Suppressor macrophage treated with lipopolysaccharide for 1 hour (primary cell): ENCODE measurements at regions not wholly inside any gene's neighbourhood (a gene's known extent, or its start where the extent isn't known, plus 50 kb on each side); places are given as distances from the start of the nearest gene placed in this dataset.
"Not testable (repeated sequence)": the region's sequence is repeated elsewhere in the genome, so short reads cannot be mapped to it uniquely, and the experiment has no call there.

Experiments
- DNase-seq, 3 donors: peaks; one replicate each; pipeline ENCODE4 v3.0.0-alpha.2; 2020 to 2022

- no peak for DNase-seq
These were observed 96.2 kb upstream of the SYT13 start for GRCh38 chr11:45382133-45382878.

DNA sequence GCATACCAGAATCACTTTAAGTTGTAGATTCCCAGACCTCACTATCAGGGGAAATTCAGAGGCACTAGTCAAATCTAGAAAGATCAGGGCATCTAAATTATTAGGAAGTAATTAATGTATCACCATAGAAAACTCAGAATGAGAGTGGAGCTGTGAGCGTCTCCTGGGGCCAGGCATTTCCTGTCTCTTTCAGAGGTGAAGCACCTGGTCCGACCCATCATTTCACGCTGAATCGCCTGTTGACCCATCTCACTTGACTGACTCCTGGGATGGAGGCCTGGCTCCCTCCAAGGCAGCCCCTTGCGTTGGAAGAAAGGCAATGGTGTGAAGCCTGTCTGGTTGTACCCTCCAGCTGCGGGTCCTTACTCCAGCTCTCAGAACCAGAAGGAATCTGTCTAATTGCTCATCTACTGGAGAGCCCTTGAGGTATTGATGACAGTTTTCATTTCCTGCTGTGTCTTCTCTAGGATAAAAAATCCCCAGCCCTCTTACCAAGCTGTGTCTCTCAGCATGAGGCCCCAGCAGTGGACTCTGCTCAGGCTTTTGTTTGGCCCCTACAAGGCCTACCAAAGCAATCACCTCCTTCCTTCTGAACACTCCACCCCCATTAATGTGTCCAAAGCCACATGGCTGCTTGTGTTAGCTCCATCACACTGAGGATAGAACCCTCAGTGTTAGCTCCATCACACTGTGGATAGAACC lies 93.2 kb upstream of the SYT13 start:
- no peak for DNase-seq

DNA sequence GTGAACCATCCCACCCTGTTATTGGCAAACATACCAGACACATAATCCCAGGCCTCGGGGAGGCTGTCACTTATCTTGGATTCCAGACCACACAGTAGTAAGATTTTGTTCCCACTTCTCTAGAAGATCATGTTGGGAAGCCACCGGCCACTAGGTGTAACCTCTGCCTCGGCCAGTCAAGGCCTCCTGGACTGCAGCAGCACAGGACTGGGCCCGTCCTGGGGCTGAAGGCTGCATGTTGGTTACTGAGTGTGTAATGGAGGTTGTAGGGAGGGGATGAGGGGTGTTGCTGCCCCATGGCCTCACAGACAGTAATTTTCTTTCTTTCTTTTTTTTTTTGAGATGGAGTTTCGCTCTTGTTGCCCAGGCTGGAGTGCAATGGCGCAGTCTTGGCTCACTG lies 92.4 kb upstream of the SYT13 start:
- DNase-seq: no peak

GRCh38 chr11:45374653-45375059 lies 88.5 kb upstream of the SYT13 start:
- no peak for DNase-seq

GRCh38 chr11:45374130-45374529 lies 88.0 kb upstream of the SYT13 start:
- DNase-seq: no peak

DNA sequence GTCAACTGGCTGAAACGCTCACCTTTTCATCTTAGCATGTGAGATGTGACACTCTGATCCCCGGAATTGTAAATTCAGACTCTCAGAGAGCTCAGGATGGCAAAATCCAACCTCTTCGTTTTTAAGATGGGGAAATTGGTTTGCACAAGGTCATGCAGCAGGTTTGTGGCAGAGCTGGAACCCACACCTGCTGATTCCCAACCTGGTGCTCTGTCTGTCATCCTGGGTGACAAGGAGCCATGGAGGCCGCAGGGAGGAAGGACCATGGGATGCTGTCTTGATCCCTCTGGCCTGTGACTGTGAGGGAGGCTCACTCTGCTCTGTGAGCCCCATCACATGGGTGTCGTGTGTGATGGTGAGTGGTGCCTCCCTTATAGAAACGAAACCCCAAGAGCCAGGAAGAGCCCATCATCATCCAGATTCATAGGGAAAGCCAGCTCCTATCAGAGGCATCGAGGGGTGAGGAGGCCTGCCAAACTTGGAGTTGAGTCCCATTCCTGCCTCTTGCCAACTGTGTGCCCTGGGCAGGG lies 87.4 kb upstream of the SYT13 start:
- no peak for DNase-seq

- not testable (repeated sequence) for DNase-seq
These were observed 86.3 kb upstream of the SYT13 start for GRCh38 chr11:45372414-45372813.

GRCh38 chr11:45371251-45372115 lies 85.3 kb upstream of the SYT13 start:
- peak; percentile 66 to 82 (median 78) for DNase-seq

DNA sequence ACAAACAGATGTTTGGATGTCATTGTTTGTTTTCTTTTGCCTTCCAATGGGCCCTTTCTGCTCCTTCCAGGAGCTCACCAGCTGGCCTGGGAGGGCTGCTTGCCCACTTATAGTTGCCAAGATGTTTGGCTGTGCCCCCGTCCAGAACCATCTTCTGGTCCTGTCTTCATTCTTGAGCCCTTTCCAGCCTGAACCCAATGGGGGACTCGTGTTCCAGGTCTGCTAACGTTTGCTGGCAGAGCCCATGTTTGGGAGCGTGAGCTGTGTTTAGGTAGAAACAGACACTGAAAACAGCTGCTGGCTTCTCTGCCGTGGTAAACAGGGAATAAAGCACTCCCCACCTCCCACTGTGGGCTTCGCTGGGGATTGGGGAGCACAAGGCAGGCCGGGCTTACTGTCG lies 83.2 kb upstream of the SYT13 start:
- DNase-seq: no peak

GRCh38 chr11:45368697-45369096 lies 82.6 kb upstream of the SYT13 start:
- DNase-seq: no peak

DNA sequence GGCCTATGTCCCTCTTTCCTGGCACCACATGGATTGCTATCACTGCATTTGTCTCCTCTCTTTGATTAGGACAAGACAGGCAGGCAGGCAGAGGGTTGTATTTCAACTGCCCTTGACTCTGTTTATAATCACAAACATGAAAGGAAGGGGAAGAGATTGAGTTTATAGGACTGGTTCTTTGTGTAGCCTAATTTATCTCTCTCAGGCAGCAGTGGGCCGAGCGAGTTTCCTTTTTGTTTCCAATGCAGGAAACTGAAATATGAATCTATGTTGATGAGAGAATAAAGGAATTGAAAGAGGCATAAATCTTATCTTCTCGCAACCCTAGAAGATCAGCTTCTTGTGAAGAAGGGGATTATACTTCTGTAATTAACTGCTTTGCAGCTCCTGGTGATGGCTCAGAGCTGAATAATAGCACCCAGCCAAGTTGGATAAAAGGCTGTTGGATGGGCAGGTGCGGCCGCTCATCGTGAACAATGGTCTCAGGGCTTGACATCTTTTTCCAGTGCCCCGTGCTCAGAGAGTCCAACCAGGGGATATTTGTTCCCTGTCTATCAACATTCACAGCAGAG lies 80.6 kb upstream of the SYT13 start:
- no peak for DNase-seq

- DNase-seq: no peak
These were observed 79.9 kb upstream of the SYT13 start for GRCh38 chr11:45365961-45366618.

GRCh38 chr11:45362636-45363035 lies 76.5 kb upstream of the SYT13 start:
- no peak for DNase-seq

DNA sequence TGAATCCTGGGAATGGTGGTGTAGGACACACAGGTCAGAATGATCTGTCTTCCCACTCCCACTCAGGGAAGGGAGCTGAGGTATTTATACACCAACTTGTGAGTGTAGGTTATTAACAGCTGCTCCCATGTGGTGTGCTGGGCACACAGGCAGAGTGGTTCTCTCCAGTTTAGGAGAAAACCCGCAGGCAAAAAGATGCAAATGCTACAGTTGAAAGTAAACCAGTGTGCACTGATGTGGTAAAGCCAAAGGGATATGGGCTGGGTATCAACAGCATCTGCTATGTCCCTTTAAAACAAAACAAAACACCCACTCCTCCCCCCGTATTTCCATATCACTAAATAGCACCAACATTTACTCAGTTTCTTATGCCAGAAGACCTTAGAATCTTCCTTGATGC lies 75.4 kb upstream of the SYT13 start:
- no peak for DNase-seq

GRCh38 chr11:45355706-45356041 lies 69.5 kb upstream of the SYT13 start:
- DNase-seq: no peak

DNA sequence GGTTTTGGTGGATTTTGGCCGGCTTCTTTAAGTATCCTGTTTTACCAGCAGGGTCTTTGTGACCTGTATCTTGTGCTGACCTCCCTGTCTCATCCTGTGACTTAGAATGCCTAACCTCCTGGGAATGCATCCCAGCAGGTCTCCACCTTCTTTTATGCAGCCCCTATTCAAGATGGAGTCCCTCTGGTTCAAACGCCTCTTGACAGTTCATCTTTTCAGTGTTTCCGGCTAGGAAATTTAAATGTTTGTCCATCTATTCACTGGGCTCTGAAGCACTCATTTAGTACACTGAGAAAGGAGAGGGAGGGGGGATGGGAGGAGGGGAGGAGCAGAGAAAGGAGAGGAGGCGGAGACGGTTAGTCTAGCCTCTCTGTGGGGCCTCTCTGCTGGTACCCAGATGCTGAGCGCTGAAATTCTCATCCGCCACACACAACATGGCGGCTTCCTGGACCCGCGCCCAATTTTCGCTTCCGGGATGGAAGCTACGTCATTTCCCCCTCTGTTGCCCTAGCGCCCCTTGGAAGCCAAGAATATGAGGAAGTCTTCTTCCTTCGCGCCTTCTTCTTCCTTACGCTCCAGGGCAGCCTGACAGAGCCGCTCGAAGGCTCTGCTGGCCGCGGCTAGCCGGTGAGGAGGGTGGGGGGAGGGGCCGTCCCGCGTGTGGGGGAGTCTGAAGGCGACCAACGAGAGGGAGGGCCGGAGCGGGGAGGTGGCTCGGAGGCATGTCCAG lies 69.0 kb upstream of the SYT13 start:
- DNase-seq: peak; percentile 80 to 84 (median 81)

GRCh38 chr11:45348729-45349128 lies 62.6 kb upstream of the SYT13 start:
- DNase-seq: no peak

DNA sequence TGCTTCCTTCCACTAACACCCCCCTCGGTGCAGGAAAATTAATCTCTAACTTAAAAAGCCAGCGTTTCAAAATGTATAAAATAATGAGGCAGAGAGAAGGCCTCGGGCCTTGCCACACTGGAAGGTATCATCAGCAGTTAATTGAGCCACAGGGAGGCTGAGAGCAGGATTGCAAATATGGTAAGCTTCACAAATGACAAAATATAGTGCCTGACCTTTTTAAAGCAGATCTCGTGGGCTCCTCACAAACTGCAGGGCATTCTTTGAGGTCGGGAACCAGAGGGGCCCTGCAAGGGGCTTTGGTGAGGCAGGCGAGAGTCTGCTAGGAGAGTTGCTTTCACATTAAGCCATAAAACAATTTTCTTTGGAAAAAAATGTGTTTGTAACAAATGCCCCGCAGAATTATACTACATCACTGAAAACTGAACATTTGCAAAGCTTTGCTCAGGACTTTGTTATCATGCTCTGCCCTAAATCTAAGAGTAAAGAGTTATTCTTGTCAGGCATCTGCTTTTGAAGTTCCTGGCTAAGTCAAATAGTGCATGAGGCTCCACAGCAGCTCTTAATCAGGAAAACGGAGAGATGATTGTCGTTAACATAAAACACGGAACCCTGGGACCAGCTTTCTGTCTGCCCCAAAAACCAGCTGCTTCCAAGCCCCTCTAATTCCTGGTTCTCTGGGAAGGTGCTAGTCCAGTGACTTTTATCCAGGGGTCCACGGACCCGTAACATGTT lies 61.4 kb upstream of the SYT13 start:
- DNase-seq: no peak

DNA sequence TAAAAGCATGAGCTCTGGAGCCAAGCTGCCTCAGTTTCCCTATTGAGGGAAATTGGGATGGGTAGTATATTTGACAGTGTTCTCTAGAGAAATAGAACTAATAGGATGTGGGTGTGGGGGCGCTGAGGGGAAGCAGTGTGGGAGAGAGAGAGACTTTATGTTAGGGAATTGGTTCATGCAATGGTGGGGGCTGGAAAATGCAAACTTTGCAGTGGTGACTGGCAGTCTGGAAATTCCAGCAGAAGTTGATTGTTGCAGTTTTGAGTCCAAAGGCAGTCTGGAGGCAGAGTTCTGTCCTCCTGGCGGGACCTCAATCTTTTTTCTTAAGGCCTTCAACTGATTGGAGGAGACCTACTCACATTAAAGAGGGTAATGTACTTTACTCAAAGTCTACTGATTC lies 59.4 kb upstream of the SYT13 start:
- peak; percentile 51 to 56 (median 54) for DNase-seq

GRCh38 chr11:45344028-45344427 lies 57.9 kb upstream of the SYT13 start:
- no peak for DNase-seq

GRCh38 chr11:45343444-45343843 lies 57.3 kb upstream of the SYT13 start:
- no peak for DNase-seq
